Stimulated activated memory B cell treated with anti-CD40 and anti-IgM and Interleukin-4, amounts not matched to agents 10 μg/mL and 1 μg/mL and 100 μg/mL, for 72 hours (primary cell): ENCODE measurements at regions not wholly inside any gene's neighbourhood (a gene's known extent, or its start where the extent isn't known, plus 50 kb on each side); places are given as distances from the start of the nearest gene placed in this dataset.
"Not testable (repeated sequence)": the region's sequence is repeated elsewhere in the genome, so short reads cannot be mapped to it uniquely, and the experiment has no call there.

Source experiments
- ATAC-seq: fragments of 150-1000 bp; cut with Tn5 transposase; 2 replicates; pipeline ENCODE4 v1.10.0; 2021
- H3K27ac Mint-ChIP-seq: one replicate; pipeline ENCODE4 v1.8.0; 2022; ENCODE audit warnings: mild to moderate bottlenecking, mixed read lengths
- H3K27me3 Mint-ChIP-seq: one replicate; pipeline ENCODE4 v1.8.0; 2022; ENCODE audit warnings: mixed read lengths
- H3K36me3 Mint-ChIP-seq: one replicate; pipeline ENCODE4 v1.8.0; 2022; ENCODE audit warnings: mixed read lengths
- H3K4me1 Mint-ChIP-seq: one replicate; pipeline ENCODE4 v1.8.0; 2022; ENCODE audit warnings: mixed read lengths
- H3K4me3 Mint-ChIP-seq: one replicate; pipeline ENCODE4 v1.8.0; 2022; ENCODE audit warnings: mild to moderate bottlenecking, moderate library complexity, mixed read lengths
- H3K9me3 Mint-ChIP-seq: one replicate; pipeline ENCODE4 v1.8.0; 2022; ENCODE audit warnings: mixed read lengths

DNA sequence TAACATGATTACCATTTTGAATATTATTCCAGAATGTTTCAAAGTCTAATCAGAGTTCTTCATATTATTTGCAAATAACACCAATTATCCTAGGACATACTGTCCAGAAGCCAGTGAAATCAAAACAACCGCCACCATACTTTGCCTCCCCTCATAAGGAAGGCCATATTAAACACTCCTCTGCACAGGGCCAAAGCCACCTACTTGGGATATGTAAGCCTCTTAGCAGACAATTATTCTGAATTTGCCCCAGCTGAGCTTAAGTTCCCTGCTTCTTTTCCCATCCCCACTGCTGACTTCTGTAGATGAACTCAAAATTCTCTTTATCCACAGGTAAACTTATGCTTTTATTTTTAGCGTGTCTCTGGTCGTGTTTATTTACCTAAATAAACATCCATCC is 374.0 kb downstream of the KIF2B start:
- no peaks in the 10 kb centered on the region for H3K27me3 Mint-ChIP-seq
- H3K4me3 Mint-ChIP-seq = no peak overlapping the region
- H3K36me3 Mint-ChIP-seq = no peaks in the 10 kb centered on the region
- ATAC-seq = no peak
- H3K4me1 Mint-ChIP-seq = no peaks in the 10 kb centered on the region
- no peak overlapping the region for H3K27ac Mint-ChIP-seq
- H3K9me3 Mint-ChIP-seq = peaks cover 10% of the 10 kb centered on the region

DNA sequence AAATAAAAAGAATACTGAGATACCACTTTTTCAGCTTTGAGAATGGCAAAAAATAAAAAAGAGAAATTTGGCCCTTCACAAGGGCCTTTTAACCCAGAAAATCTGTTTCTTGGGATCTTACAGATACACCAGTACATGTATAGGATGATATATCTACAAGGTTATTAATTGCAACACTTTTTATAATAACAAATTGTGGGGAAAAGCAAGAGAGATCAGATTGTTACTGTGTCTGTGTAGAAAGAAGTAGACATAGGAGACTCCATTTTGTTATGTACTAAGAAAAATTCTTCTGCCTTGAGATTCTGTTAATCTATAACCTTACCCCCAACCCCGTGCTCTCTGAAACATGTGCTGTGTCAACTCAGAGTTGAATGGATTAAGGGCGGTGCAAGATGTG is 378.7 kb downstream of the KIF2B start:
- H3K9me3 Mint-ChIP-seq, H3K4me3 Mint-ChIP-seq, H3K36me3 Mint-ChIP-seq, H3K4me1 Mint-ChIP-seq, H3K27ac Mint-ChIP-seq, ATAC-seq, H3K27me3 Mint-ChIP-seq: not testable (repeated sequence)

GRCh38 chr17:54220829-54221228 is 398.1 kb downstream of the KIF2B start:
- H3K4me1 Mint-ChIP-seq = no peaks in the 10 kb centered on the region
- no peak for ATAC-seq
- H3K27ac Mint-ChIP-seq = no peak overlapping the region
- H3K9me3 Mint-ChIP-seq = no peaks in the 10 kb centered on the region
- H3K4me3 Mint-ChIP-seq = no peak overlapping the region
- no peaks in the 10 kb centered on the region for H3K27me3 Mint-ChIP-seq
- no peaks in the 10 kb centered on the region for H3K36me3 Mint-ChIP-seq

- Mint-ChIP-seq H3K27me3 (no peaks in the 10 kb centered on the region), H3K4me1 (no peaks in the 10 kb centered on the region), H3K27ac (no peak overlapping the region), H3K9me3 (no peaks in the 10 kb centered on the region), H3K4me3 (no peak overlapping the region), H3K36me3 (no peaks in the 10 kb centered on the region)
- no peak for ATAC-seq
These were observed 398.8 kb downstream of the KIF2B start for GRCh38 chr17:54221499-54221898.

DNA sequence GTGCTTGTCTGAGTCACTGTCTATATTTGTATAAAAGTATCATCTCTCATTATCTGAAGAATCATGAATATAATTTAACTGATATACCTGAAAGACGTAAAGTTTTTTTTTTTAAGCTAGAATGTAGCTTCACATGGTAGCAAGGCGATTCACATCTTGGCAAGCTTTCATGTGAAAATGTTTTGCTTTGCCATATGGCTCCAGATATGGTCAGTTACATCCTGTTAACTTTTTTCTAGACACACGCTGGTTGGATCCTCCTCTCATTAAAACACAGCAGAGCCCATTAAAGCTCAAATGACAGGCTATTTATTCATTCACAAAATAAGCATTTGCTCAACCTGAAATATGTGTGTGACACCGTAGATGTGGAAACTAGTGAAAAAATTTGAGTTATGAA is 412.8 kb downstream of the KIF2B start:
- no peaks in the 10 kb centered on the region for H3K4me1 Mint-ChIP-seq
- H3K36me3 Mint-ChIP-seq = no peaks in the 10 kb centered on the region
- no peak for ATAC-seq
- H3K4me3 Mint-ChIP-seq = no peak overlapping the region
- H3K9me3 Mint-ChIP-seq = peaks cover 8% of the 10 kb centered on the region
- no peaks in the 10 kb centered on the region for H3K27me3 Mint-ChIP-seq
- no peak overlapping the region for H3K27ac Mint-ChIP-seq

DNA sequence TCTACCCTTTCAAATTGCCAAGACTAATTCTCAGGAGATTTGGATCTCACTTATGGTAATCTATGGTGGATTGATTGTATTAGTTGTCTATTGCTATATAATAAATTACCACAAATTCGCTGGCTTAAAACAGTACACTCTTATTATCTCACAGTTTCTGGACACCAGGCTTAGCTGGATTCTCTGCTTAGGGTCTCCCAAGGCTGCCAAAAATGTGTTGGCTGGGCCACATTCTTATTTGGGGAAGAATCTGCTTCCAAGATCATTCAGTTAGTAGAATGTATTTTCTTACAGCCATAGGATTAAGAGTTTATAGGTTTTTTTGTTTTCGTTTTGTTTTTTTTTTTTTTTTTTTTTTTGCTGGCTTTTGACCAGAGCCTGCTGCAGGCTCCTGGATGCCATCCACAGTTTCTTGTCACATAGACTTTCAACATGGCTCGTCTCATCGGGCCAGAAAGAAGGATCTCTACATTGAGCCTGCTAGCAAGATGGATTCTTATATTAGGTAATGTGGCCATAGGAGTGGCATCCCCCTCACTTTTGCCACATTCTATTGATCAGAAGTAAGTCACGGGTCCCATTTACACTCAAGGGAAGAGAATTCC is 415.3 kb downstream of the KIF2B start:
- no peaks in the 10 kb centered on the region for H3K4me1 Mint-ChIP-seq
- H3K27me3 Mint-ChIP-seq = no peaks in the 10 kb centered on the region
- H3K36me3 Mint-ChIP-seq = no peaks in the 10 kb centered on the region
- no peak overlapping the region for H3K27ac Mint-ChIP-seq
- ATAC-seq = no peak
- H3K9me3 Mint-ChIP-seq = peaks cover 10% of the 10 kb centered on the region
- H3K4me3 Mint-ChIP-seq = no peak overlapping the region

- no peaks in the 10 kb centered on the region for H3K27me3 Mint-ChIP-seq
- H3K4me1 Mint-ChIP-seq = no peaks in the 10 kb centered on the region
- no peak for ATAC-seq
- H3K4me3 Mint-ChIP-seq = no peak overlapping the region
- peaks cover 8% of the 10 kb centered on the region for H3K9me3 Mint-ChIP-seq
- H3K27ac Mint-ChIP-seq = no peak overlapping the region
- no peaks in the 10 kb centered on the region for H3K36me3 Mint-ChIP-seq
These were observed 416.6 kb downstream of the KIF2B start for GRCh38 chr17:54239291-54239690.

DNA sequence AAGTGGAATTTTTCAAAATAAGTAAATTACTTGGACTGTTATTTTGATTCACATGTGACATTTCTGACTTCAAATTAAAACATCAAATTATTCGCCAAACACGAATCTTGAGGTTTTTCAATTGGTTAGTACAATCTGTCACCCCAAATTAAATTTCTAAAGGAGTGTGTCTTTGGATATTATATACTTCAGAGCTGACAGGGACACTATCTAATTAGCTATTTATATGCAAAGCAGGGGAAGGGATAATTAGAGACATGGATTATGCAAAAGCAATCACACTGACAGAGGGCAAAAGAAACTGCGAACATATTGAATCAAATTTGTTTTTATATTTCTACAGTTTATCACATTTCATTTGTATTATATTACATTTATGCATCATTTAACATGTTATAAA is 433.0 kb downstream of the KIF2B start:
- no peak overlapping the region for H3K27ac Mint-ChIP-seq
- ATAC-seq = no peak
- peaks cover 3% of the 10 kb centered on the region for H3K9me3 Mint-ChIP-seq

GRCh38 chr17:54256401-54256929 is 433.7 kb downstream of the KIF2B start:
- H3K4me1 Mint-ChIP-seq = no peaks in the 10 kb centered on the region
- H3K4me3 Mint-ChIP-seq = no peak overlapping the region
- ATAC-seq = no peak
- H3K36me3 Mint-ChIP-seq = no peaks in the 10 kb centered on the region
- H3K27me3 Mint-ChIP-seq = no peaks in the 10 kb centered on the region
- peaks cover 3% of the 10 kb centered on the region for H3K9me3 Mint-ChIP-seq
- no peak overlapping the region for H3K27ac Mint-ChIP-seq

More for the DNA sequence above, 433.0 kb downstream of the KIF2B start:
- H3K27me3 Mint-ChIP-seq = no peaks in the 10 kb centered on the region
- no peaks in the 10 kb centered on the region for H3K36me3 Mint-ChIP-seq
- no peaks in the 10 kb centered on the region for H3K4me1 Mint-ChIP-seq
- no peak overlapping the region for H3K4me3 Mint-ChIP-seq

- no peak overlapping the region for H3K4me3 Mint-ChIP-seq
- H3K4me1 Mint-ChIP-seq = no peaks in the 10 kb centered on the region
- ATAC-seq = no peak
- H3K36me3 Mint-ChIP-seq = no peaks in the 10 kb centered on the region
- H3K27me3 Mint-ChIP-seq = no peaks in the 10 kb centered on the region
- H3K27ac Mint-ChIP-seq = no peak overlapping the region
- H3K9me3 Mint-ChIP-seq = peaks cover 3% of the 10 kb centered on the region
These were observed 434.7 kb downstream of the KIF2B start for GRCh38 chr17:54257440-54257839.

- H3K27ac Mint-ChIP-seq = no peak overlapping the region
- H3K4me3 Mint-ChIP-seq = no peak overlapping the region
- H3K4me1 Mint-ChIP-seq = no peaks in the 10 kb centered on the region
- H3K9me3 Mint-ChIP-seq = peaks cover 11% of the 10 kb centered on the region
- H3K36me3 Mint-ChIP-seq = no peaks in the 10 kb centered on the region
- no peak for ATAC-seq
- no peaks in the 10 kb centered on the region for H3K27me3 Mint-ChIP-seq
These were observed 436.7 kb downstream of the KIF2B start for GRCh38 chr17:54259476-54259875.

DNA sequence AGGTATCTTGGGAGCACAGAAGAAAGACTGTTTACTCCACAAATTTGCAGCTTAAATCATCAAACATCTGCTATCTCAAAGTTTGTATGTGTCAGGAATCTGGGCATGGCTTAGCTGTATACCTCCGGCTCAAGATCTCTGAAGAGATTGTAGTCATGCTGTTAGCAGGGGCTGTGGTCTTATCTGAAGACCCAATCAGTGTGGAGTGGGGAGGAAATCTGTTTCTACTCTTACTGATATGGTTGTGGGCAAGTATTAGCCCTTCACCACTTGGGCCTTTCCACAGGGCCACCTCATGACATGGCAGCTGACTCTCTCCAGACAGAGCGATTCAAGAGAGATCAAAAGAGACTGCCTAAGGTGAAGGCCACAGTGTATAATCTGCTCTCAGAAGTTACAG is 438.7 kb downstream of the KIF2B start:
- H3K36me3 Mint-ChIP-seq = no peaks in the 10 kb centered on the region
- no peaks in the 10 kb centered on the region for H3K4me1 Mint-ChIP-seq
- no peak for ATAC-seq
- no peaks in the 10 kb centered on the region for H3K27me3 Mint-ChIP-seq
- H3K9me3 Mint-ChIP-seq = peaks cover 13% of the 10 kb centered on the region
- no peak overlapping the region for H3K4me3 Mint-ChIP-seq
- no peak overlapping the region for H3K27ac Mint-ChIP-seq

- Mint-ChIP-seq H3K4me1 (no peaks in the 10 kb centered on the region), H3K27me3 (no peaks in the 10 kb centered on the region)
These were observed 447.2 kb downstream of the KIF2B start for GRCh38 chr17:54269881-54270280.

DNA sequence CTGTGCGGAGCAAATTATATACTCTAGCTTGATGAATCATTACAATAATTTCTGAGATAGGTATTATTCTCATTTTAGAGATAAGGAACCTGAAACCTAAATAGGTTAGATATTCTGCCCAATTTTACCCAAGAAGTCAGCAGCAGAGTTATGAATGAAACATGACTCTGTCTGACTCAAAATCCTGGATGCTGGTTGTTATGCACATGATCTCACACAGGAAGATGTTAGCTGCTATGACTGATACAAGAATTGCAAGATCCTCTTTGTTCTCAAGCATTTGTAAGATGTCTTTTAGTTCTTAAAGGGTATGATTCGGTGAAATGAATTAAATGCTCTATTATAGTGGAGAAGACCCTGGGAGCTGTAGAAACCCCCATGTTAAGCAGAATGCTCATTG is 447.8 kb downstream of the KIF2B start:
- H3K9me3 Mint-ChIP-seq = peaks cover 10% of the 10 kb centered on the region
- H3K27ac Mint-ChIP-seq = no peak overlapping the region
- ATAC-seq = no peak
- H3K4me1 Mint-ChIP-seq = no peaks in the 10 kb centered on the region
- no peak overlapping the region for H3K4me3 Mint-ChIP-seq
- no peaks in the 10 kb centered on the region for H3K36me3 Mint-ChIP-seq
- no peaks in the 10 kb centered on the region for H3K27me3 Mint-ChIP-seq

More at GRCh38 chr17:54269881-54270280, 447.2 kb downstream of the KIF2B start:
- Mint-ChIP-seq H3K9me3 (peaks cover 10% of the 10 kb centered on the region), H3K27ac (no peak overlapping the region), H3K36me3 (no peaks in the 10 kb centered on the region), H3K4me3 (no peak overlapping the region)
- ATAC-seq = no peak

- no peak overlapping the region for H3K4me3 Mint-ChIP-seq
- no peak for ATAC-seq
- no peaks in the 10 kb centered on the region for H3K27me3 Mint-ChIP-seq
- H3K27ac Mint-ChIP-seq = no peak overlapping the region
- H3K36me3 Mint-ChIP-seq = no peaks in the 10 kb centered on the region
- H3K9me3 Mint-ChIP-seq = peaks cover 3% of the 10 kb centered on the region
- no peaks in the 10 kb centered on the region for H3K4me1 Mint-ChIP-seq
These were observed 455.1 kb downstream of the KIF2B start for GRCh38 chr17:54277868-54278267.

- Mint-ChIP-seq H3K4me1 (no peaks in the 10 kb centered on the region), H3K9me3 (peaks cover 3% of the 10 kb centered on the region), H3K4me3 (no peak overlapping the region), H3K36me3 (no peaks in the 10 kb centered on the region), H3K27me3 (no peaks in the 10 kb centered on the region), H3K27ac (no peak overlapping the region)
- no peak for ATAC-seq
These were observed 458.0 kb downstream of the KIF2B start for GRCh38 chr17:54280741-54281140.

- Mint-ChIP-seq H3K9me3 (peaks cover 2% of the 10 kb centered on the region), H3K4me1 (no peaks in the 10 kb centered on the region), H3K36me3 (no peaks in the 10 kb centered on the region), H3K27me3 (no peaks in the 10 kb centered on the region), H3K27ac (no peak overlapping the region), H3K4me3 (no peak overlapping the region)
- no peak for ATAC-seq
These were observed 460.2 kb downstream of the KIF2B start for GRCh38 chr17:54282886-54283285.
